GM13977 (cell line): ENCODE measurements at regions not wholly inside any gene's neighbourhood (a gene's known extent, or its start where the extent isn't known, plus 50 kb on each side); places are given as distances from the start of the nearest gene placed in this dataset.

Experiments used
- DNase-seq: peaks from one replicate; pipeline ENCODE4 v3.0.0; 2012; ENCODE audit warnings: low spot score
- in situ Hi-C: fragments of 300-500 bp; cut with MboI; formaldehyde crosslinking; loops from one replicate; pipeline ENCODE4 v1.12.0; 2022; ENCODE audit warnings: low sequenced_read_pairs, low pct_unique_long_range_greater_than_20kb, mixed read lengths, inconsistent platforms; ENCODE audit not compliant: unreplicated experiment
- TF ChIP-seq, protein P1 (sequence below): IDR thresholded peaks from 2 replicates; pipeline ENCODE4 v1.5.1; 2012; ENCODE audit warnings: mild to moderate bottlenecking, control low read depth; ENCODE audit not compliant: insufficient read depth; ENCODE audit errors: extremely low read depth, missing control alignments

GRCh38 chr2:222783592-222783991 lies 77.2 kb upstream of the ACSL3 start:
- in situ Hi-C loops: no loop called here
- DNase-seq: no peak
- TF ChIP-seq, protein P1, sequence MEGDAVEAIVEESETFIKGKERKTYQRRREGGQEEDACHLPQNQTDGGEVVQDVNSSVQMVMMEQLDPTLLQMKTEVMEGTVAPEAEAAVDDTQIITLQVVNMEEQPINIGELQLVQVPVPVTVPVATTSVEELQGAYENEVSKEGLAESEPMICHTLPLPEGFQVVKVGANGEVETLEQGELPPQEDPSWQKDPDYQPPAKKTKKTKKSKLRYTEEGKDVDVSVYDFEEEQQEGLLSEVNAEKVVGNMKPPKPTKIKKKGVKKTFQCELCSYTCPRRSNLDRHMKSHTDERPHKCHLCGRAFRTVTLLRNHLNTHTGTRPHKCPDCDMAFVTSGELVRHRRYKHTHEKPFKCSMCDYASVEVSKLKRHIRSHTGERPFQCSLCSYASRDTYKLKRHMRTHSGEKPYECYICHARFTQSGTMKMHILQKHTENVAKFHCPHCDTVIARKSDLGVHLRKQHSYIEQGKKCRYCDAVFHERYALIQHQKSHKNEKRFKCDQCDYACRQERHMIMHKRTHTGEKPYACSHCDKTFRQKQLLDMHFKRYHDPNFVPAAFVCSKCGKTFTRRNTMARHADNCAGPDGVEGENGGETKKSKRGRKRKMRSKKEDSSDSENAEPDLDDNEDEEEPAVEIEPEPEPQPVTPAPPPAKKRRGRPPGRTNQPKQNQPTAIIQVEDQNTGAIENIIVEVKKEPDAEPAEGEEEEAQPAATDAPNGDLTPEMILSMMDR: no peak

GRCh38 chr2:222790932-222791331 lies 69.9 kb upstream of the ACSL3 start:
- in situ Hi-C loops: no loop called here
- TF ChIP-seq, protein P1: no peak
- no peak for DNase-seq

GRCh38 chr2:222792001-222792611 lies 68.7 kb upstream of the ACSL3 start:
- in situ Hi-C loops: no loop called here
- no peak for DNase-seq
- TF ChIP-seq, protein P1: no peak

DNA sequence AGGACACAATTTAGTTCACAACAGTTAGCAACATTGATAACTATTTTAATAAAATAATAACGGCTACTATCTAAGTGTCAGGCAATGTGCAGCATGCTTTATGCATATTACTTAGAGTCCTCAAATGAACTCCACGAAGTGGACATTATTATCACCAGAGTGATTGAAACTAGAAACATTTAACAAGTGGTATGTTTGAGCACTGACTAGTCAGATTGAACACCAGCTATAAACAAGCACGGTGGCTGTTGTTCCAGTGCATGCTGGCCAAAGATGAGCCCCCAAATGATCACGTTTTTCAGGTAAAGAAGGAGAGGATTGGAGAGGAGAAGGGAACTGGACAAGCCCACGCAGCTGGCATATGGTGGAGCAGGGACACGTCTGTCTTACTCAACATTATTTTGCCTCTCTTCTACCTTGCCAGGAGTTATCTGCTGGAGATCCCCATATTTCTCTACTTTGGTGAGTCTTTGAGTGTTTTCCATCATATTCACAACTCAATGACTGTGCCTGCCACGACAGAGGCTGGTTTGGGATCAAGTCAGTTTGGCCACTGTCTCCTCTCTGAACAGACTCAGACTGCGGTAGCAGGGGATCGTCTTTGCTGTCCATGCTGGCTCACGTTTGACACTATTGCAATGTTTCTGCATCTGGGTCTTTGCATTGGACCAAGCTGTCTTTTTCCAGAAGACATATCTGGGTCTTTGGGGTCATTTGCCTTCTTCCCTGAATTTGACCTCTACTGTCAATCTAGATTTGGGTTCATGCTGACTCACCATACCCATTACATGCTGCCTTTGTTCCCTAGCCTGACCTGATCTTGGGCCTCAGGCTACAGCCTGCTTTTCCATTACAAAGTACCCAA lies 66.0 kb upstream of the ACSL3 start:
- in situ Hi-C loops: no loop called here
- TF ChIP-seq, protein P1: no peak
- no peak for DNase-seq

DNA sequence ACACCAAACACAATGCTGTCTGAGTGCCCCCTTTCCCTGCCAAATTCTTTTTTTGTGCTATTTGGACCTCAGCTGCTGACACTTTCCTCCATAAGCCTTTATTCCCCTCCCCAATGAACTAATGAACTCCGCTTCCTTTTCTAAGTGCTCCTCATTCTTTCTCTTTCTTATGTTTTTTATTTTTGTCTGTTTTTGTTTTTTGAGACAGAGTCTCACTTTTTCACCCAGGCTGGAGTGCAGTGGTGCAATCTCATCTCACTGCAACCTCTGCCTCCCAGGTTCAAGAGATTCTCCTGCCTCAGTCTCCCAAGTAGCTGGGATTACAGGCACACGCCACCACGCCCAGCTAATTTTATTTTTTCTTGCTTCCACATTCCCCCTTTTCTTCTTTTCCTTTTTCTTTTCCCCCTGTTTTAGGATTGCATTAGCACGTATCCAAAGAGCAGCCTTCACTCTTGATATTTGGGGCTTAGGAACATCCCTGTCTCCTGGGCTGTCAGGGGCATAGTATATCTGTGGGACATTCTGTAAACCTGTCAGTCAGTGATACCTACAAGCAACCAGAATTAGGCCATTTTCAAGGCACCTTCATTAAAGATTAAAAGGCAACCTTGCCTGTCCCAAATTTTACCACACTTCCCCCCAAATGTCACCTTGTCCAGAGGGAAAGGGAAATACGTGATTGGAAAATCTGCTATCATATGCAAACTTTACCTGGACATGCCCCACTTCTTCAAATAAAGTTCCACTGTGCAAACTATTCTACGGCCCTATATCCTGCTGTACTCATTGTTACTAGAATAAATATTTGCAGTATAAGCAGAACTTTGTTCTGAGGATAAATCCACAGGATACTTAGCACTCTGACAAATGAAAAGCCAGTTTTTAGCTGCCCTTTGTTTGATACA lies 65.1 kb upstream of the ACSL3 start:
- TF ChIP-seq, protein P1: no peak
- no peak for DNase-seq
- in situ Hi-C loops: no loop called here

DNA sequence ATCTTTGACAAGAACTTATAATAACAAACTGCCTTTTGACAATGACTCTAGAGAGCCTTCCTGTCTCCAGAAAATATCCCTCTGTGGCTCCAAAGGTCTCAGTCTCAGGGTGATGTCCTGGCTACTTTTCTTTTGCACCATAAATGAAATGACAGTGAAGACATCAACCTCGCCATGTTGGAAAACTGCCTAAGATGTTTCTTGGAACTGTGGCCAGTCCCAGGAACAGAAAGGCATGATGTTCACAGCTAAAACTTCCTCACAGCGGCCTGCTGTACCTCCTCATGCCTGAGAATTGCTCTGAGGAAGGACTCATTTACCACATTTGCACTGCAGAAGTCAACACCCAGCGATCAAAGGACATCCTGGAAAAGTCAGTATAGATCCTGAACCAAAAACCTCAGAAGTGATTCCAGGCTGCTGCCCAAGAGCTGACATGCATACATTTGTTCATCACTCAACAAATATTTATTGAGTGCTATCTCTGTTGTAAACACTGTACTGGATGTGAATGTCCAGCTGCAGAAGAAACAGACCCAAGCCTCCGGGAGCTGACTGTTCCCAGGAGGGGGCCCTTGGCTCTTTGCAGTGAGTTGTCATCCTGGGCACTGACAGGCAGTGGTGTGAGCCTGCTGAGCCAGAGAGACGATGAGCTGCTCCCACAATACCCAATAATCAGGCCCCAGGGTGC lies 64.3 kb upstream of the ACSL3 start:
- DNase-seq: no peak
- TF ChIP-seq, protein P1: no peak
- in situ Hi-C loops: no loop called here
